ENCODE measurements at regions not wholly inside any gene's neighbourhood (a gene's known extent, or its start where the extent isn't known, plus 50 kb on each side); places are given as distances from the start of the nearest gene placed in this dataset.
A peak's percentile ranks its signal among the peaks of the same experiment; 100 is the strongest.
"Not testable (repeated sequence)": the region's sequence is repeated elsewhere in the genome, so short reads cannot be mapped to it uniquely, and the experiment has no call there.

- DNase-seq = no peak
- no peak for TF ChIP-seq GATA1 (IDR thresholded peaks at IDR 0.05; ENCODE audit: low read depth, low read length)
- TF ChIP-seq POLR2A (IDR thresholded peaks at IDR 0.05; ENCODE audit: low read length) = no peak
These were observed 1527.3 kb upstream of the GOT2 start for GRCh38 chr16:60261425-60261824.

- no peak for TF ChIP-seq POLR2A (IDR thresholded peaks at IDR 0.05; ENCODE audit: low read length)
- no peak for TF ChIP-seq GATA1 (IDR thresholded peaks at IDR 0.05; ENCODE audit: low read depth, low read length)
- no peak for DNase-seq
These were observed 1525.8 kb upstream of the GOT2 start for GRCh38 chr16:60259956-60260355.

- no peak for DNase-seq
- TF ChIP-seq POLR2A (IDR thresholded peaks at IDR 0.05; ENCODE audit: low read length) (no peak), GATA1 (IDR thresholded peaks at IDR 0.05; ENCODE audit: low read depth, low read length) (no peak)
These were observed 1512.0 kb upstream of the GOT2 start for GRCh38 chr16:60246086-60246485.

GRCh38 chr16:60241671-60242070 lies 1507.6 kb upstream of the GOT2 start:
- DNase-seq = no peak
- TF ChIP-seq POLR2A (IDR thresholded peaks at IDR 0.05; ENCODE audit: low read length) (no peak), GATA1 (IDR thresholded peaks at IDR 0.05; ENCODE audit: low read depth, low read length) (no peak)

DNA sequence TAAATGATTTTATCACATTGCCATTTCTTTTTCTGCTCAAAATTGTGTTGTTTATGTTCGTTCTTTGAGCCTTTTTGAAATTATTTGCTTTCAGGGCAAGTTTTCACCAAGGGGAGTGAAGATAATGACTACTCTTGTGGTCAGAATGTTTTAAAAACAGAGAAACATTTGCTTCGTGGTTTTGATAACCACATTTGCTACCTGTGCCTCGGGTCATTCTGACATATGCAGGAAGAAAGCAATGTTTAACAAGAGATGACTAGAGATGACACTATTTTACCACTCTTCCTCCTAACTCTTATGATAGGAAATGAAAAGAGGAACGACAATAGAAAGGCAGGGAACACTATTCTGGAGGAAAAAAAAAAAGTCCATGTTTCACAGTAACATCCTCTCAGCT lies 1496.5 kb upstream of the GOT2 start:
- no peak for TF ChIP-seq POLR2A (IDR thresholded peaks at IDR 0.05; ENCODE audit: low read length)
- no peak for TF ChIP-seq GATA1 (IDR thresholded peaks at IDR 0.05; ENCODE audit: low read depth, low read length)
- DNase-seq = no peak

DNA sequence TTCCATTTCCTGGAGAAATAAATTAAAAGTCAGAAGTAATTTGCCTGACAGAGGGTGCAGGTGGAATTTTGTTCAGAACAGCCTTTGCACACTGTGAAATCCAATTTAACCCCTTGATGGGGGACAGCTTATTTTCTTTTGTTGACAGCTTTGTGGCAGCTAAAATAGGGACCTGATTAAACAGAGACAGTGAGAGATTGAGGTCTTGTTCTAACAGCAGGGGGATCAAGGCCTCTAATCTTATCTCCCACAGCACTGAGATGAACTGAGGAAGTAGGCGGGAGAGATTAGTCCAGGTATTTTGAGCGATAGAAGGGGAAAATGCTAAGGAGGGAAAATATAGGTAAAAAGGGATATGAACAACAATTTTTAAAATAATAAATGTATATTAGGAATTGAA lies 1491.4 kb upstream of the GOT2 start:
- DNase-seq = no peak
- TF ChIP-seq GATA1 (IDR thresholded peaks at IDR 0.05; ENCODE audit: low read depth, low read length) (no peak), POLR2A (IDR thresholded peaks at IDR 0.05; ENCODE audit: low read length) (no peak)

GRCh38 chr16:60217787-60218186 lies 1483.7 kb upstream of the GOT2 start:
- TF ChIP-seq GATA1 (IDR thresholded peaks at IDR 0.05; ENCODE audit: low read depth, low read length) (no peak), POLR2A (IDR thresholded peaks at IDR 0.05; ENCODE audit: low read length) (no peak)
- DNase-seq = no peak

- no peak for TF ChIP-seq GATA1 (IDR thresholded peaks at IDR 0.05; ENCODE audit: low read depth, low read length)
- TF ChIP-seq POLR2A (IDR thresholded peaks at IDR 0.05; ENCODE audit: low read length) = no peak
- DNase-seq = no peak
These were observed 1480.2 kb upstream of the GOT2 start for GRCh38 chr16:60214311-60214710.

GRCh38 chr16:60206516-60206915 lies 1472.4 kb upstream of the GOT2 start:
- TF ChIP-seq GATA1 (IDR thresholded peaks at IDR 0.05; ENCODE audit: low read depth, low read length) = no peak
- TF ChIP-seq POLR2A (IDR thresholded peaks at IDR 0.05; ENCODE audit: low read length) = no peak
- no peak for DNase-seq

DNA sequence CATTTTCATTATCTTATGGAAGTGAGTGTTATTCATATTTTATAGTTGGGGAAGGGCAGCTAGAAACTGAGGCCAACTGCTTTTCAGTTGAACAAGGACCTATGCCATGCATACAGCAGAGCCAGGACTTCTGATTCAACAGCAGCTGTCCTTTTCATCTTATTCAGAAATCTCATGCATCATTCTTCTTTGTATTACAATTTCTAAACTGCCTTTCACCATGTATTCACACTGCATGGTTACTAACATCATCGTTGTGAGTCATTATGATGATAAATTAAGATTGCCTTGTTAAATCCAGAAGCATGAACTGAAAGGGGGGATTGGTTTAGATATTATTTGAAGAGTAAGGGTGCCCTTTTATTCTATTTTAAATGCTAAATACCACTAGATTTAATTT lies 1470.1 kb upstream of the GOT2 start:
- no peak for DNase-seq
- no peak for TF ChIP-seq GATA1 (IDR thresholded peaks at IDR 0.05; ENCODE audit: low read depth, low read length)
- no peak for TF ChIP-seq POLR2A (IDR thresholded peaks at IDR 0.05; ENCODE audit: low read length)

DNA sequence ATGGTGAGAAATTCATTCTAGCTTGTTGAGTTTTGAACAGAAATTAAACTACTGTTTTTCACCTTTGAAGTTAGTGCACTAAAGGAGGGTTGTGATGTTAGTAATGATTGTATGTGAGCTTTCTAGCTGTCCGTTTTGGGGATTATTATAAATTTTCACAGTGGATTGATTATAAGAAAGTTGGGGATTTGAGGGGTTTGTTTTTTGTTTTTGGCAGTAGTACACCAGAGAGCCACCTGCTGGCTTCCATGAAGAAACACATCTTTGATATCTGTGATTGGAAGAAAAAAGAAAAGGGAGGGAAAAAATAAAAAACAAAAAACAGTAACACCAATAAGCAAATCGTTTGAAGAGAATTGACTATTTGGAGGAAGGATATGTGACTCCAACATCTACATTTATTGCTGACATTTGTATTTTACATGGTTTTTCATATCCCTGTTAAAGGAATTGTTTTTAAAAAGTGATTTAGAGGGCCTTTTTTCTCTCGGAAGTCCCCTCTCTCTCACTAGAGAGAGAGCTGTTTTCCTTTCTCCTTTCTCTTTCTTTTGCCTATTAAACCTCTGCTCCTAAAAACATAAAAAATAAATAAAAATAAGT lies 1469.5 kb upstream of the GOT2 start:
- DNase-seq = peak in 1 of 2 experiments; percentile 1
- TF ChIP-seq GATA1 (IDR thresholded peaks at IDR 0.05; ENCODE audit: low read depth, low read length) (no peak), POLR2A (IDR thresholded peaks at IDR 0.05; ENCODE audit: low read length) (no peak)

DNA sequence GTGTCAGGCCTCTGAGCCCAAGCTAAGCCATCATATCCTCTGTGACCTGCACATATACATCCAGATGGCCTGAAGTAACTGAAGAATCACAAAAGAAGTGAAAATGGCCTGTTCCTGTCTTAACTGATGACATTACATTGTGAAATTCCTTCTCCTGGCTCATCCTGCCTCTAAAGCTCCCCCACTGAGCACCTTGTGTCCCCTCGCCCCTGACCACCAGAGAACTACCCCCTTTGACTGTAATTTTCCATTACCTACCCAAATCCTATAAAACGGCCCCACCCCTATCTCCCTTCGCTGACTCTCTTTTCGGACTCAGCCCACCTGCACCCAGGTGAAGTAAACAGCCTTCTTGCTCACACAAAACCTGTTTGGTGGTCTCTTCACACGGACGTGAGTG lies 1466.6 kb upstream of the GOT2 start:
- not testable (repeated sequence) for DNase-seq

- TF ChIP-seq POLR2A (IDR thresholded peaks at IDR 0.05; ENCODE audit: low read length) = no peak
- no peak for TF ChIP-seq GATA1 (IDR thresholded peaks at IDR 0.05; ENCODE audit: low read depth, low read length)
- DNase-seq = no peak
These were observed 1466.0 kb upstream of the GOT2 start for GRCh38 chr16:60200161-60200560.

GRCh38 chr16:60199150-60199549 lies 1465.0 kb upstream of the GOT2 start:
- TF ChIP-seq POLR2A (IDR thresholded peaks at IDR 0.05; ENCODE audit: low read length) (no peak), GATA1 (IDR thresholded peaks at IDR 0.05; ENCODE audit: low read depth, low read length) (no peak)
- no peak for DNase-seq

GRCh38 chr16:60181536-60181935 lies 1447.4 kb upstream of the GOT2 start:
- no peak for DNase-seq
- no peak for TF ChIP-seq GATA1 (IDR thresholded peaks at IDR 0.05; ENCODE audit: low read depth, low read length)
- TF ChIP-seq POLR2A (IDR thresholded peaks at IDR 0.05; ENCODE audit: low read length) = no peak

GRCh38 chr16:60180609-60181008 lies 1446.5 kb upstream of the GOT2 start:
- no peak for DNase-seq
- TF ChIP-seq POLR2A (IDR thresholded peaks at IDR 0.05; ENCODE audit: low read length) (no peak), GATA1 (IDR thresholded peaks at IDR 0.05; ENCODE audit: low read depth, low read length) (no peak)
